ENCODE measurements at regions not wholly inside any gene's neighbourhood (a gene's known extent, or its start where the extent isn't known, plus 50 kb on each side); places are given as distances from the start of the nearest gene placed in this dataset.

GRCh38 chr1:104855550-104855949 is 1105.9 kb downstream of the AMY1C start:
- H3K4me1 Mint-ChIP-seq = no peaks in the 10 kb centered on the region
- ATAC-seq (replicated peaks; ENCODE audit: extremely low read depth, poor library complexity, severe bottlenecking) (no peak), DNase-seq (ENCODE audit: low spot score in 2 of 2) (no peak)
- no peaks in the 10 kb centered on the region for H3K36me3 Mint-ChIP-seq (ENCODE audit: insufficient read depth)
- no peak overlapping the region for H3K27ac Mint-ChIP-seq (ENCODE audit: low read depth)
- peaks cover 22% of the 10 kb centered on the region for H3K9me3 Mint-ChIP-seq
- no peak overlapping the region for H3K4me3 Mint-ChIP-seq
- H3K27me3 Mint-ChIP-seq = no peaks in the 10 kb centered on the region

DNA sequence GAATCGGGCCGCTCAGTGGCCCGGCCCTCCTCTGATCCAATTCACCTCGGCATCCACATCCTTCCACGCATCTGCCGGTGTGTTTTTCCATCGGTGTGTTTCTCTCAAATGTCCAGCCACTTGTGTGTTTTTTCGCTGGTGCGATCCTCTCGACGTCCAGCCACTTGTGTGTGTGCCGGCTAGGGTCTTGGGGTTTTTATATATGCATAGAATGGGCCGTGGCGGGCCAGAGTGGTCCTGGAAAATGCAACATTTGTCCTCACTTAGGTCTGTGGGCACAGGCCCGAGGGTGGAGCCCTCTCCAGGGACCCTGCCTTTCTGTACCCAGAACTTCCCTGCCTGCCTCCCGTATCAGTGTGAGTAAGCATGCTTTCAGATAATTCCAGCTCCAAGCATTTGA is 1106.4 kb downstream of the AMY1C start:
- no peaks in the 10 kb centered on the region for H3K4me1 Mint-ChIP-seq
- no peaks in the 10 kb centered on the region for H3K27me3 Mint-ChIP-seq
- no peak overlapping the region for H3K4me3 Mint-ChIP-seq
- ATAC-seq (replicated peaks; ENCODE audit: extremely low read depth, poor library complexity, severe bottlenecking) (no peak), DNase-seq (ENCODE audit: low spot score in 2 of 2) (no peak)
- no peak overlapping the region for H3K27ac Mint-ChIP-seq (ENCODE audit: low read depth)
- H3K36me3 Mint-ChIP-seq (ENCODE audit: insufficient read depth) = no peaks in the 10 kb centered on the region
- peaks cover 22% of the 10 kb centered on the region for H3K9me3 Mint-ChIP-seq

DNA sequence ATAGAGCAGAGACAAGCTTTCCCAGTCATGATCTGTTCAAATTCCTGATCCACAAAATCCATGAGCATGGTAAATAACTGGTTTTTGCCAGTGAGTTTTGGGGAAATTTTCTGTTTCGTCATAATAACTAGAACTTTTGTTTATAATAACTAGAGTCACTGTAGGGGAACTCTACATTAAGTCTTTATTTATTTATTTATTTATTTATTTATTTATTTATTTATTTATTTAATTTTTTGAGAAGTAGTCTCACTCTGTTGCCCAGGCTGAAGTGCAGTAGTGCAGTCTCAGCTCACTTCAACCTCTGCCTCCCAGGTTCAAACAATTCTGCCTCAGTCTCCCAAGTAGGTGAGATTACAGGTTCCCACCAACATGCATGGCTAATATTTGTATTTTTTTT is 1106.8 kb downstream of the AMY1C start:
- no peak for DNase-seq (ENCODE audit: low spot score in 2 of 2)
- Mint-ChIP-seq H3K36me3 (ENCODE audit: insufficient read depth) (no peaks in the 10 kb centered on the region), H3K9me3 (peaks cover 22% of the 10 kb centered on the region), H3K4me3 (no peak overlapping the region), H3K27ac (ENCODE audit: low read depth) (no peak overlapping the region), H3K4me1 (no peaks in the 10 kb centered on the region), H3K27me3 (no peaks in the 10 kb centered on the region)
- ATAC-seq (replicated peaks; ENCODE audit: extremely low read depth, poor library complexity, severe bottlenecking) = no peak

DNA sequence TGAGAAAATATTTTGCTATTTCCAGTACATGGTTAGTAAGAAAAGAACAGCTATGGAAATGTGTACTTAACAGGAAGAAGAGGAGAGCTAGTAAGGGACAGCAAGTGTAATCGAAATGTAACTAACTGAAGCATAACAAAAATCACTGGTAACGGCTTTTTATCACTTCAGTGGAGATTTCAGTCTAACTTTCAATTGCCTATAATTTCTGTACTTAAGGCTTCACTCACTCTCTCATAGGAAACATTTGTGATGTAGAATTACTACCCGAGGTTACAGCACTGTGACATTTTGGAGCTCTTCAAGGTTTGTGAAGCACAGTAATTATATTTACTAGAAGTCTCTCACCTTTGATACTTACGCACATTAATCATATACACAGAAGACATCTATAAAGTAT is 1119.1 kb downstream of the AMY1C start:
- Mint-ChIP-seq H3K27me3 (no peaks in the 10 kb centered on the region), H3K4me1 (no peaks in the 10 kb centered on the region), H3K36me3 (ENCODE audit: insufficient read depth) (no peaks in the 10 kb centered on the region), H3K9me3 (peaks cover 15% of the 10 kb centered on the region), H3K4me3 (no peak overlapping the region), H3K27ac (ENCODE audit: low read depth) (no peak overlapping the region)
- DNase-seq (ENCODE audit: low spot score in 2 of 2) = no peak
- ATAC-seq (replicated peaks; ENCODE audit: extremely low read depth, poor library complexity, severe bottlenecking) = no peak

- H3K4me1 Mint-ChIP-seq = no peaks in the 10 kb centered on the region
- no peaks in the 10 kb centered on the region for H3K27me3 Mint-ChIP-seq
- ATAC-seq (replicated peaks; ENCODE audit: extremely low read depth, poor library complexity, severe bottlenecking) (no peak), DNase-seq (ENCODE audit: low spot score in 2 of 2) (no peak)
- no peaks in the 10 kb centered on the region for H3K36me3 Mint-ChIP-seq (ENCODE audit: insufficient read depth)
- H3K27ac Mint-ChIP-seq (ENCODE audit: low read depth) = no peak overlapping the region
- H3K9me3 Mint-ChIP-seq = peaks cover 5% of the 10 kb centered on the region
- no peak overlapping the region for H3K4me3 Mint-ChIP-seq
Observed at GRCh38 chr1:104874044-104874443, 1124.3 kb downstream of the AMY1C start.

DNA sequence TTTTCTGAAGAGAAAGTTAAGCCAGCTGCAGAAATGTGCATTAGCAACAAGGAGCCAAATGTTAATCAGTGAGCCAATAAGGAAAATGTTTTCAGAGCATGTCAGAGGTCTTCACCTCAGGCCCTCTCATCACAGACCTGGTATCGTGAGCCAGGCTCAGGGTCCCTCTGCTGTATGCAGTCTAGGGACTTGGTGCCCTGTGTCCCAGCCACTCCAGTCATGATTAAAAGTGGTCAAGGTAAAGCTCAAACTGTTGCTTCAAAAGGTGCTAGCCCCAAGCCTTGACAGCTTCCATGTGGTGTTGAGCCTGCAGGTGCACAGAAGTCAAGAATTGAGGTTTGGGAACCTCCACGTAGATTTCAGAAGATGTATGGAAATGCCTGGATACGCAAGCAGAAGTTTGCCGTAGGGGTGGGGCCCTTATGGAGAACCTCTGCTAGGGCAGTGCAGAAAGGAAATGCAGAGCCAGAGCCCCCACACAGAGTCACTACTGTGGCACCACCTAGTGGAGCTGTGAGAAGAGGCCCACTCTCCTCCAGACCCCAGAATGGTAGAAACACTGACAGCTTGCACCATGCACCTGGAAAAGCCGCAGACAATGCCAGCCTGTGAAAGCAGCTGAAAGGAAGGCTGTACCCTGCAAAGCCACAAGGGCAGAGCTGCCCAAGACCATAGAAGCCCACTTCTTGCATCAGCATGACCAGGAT is 1128.7 kb downstream of the AMY1C start:
- H3K9me3 Mint-ChIP-seq = no peaks in the 10 kb centered on the region
- no peak overlapping the region for H3K27ac Mint-ChIP-seq (ENCODE audit: low read depth)
- ATAC-seq (replicated peaks; ENCODE audit: extremely low read depth, poor library complexity, severe bottlenecking) (no peak), DNase-seq (ENCODE audit: low spot score in 2 of 2) (no peak)
- no peaks in the 10 kb centered on the region for H3K36me3 Mint-ChIP-seq (ENCODE audit: insufficient read depth)
- no peaks in the 10 kb centered on the region for H3K4me1 Mint-ChIP-seq
- H3K4me3 Mint-ChIP-seq = no peak overlapping the region
- H3K27me3 Mint-ChIP-seq = no peaks in the 10 kb centered on the region

DNA sequence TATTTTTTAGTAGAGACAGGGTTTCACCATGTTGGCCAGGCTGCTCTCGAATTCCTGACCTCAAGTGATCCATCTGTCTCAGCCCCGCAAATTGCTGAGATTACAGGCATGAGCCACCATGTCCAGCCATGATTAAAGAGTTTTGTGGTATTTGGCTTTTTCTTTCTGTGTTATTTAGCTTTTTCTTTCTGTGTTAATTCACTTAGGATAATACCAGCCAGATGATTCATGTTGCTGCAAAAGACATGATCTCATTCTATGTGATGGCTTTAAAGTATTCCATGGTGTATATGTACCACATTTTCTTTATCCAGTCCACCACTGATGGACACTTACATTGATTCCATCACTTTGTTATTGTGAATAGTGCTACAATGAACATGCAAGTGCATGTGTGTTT is 1135.2 kb downstream of the AMY1C start:
- H3K4me3 Mint-ChIP-seq = no peak overlapping the region
- ATAC-seq (replicated peaks; ENCODE audit: extremely low read depth, poor library complexity, severe bottlenecking) = no peak
- no peaks in the 10 kb centered on the region for H3K27me3 Mint-ChIP-seq
- H3K4me1 Mint-ChIP-seq = no peaks in the 10 kb centered on the region
- peaks cover 7% of the 10 kb centered on the region for H3K9me3 Mint-ChIP-seq
- no peaks in the 10 kb centered on the region for H3K36me3 Mint-ChIP-seq (ENCODE audit: insufficient read depth)
- H3K27ac Mint-ChIP-seq (ENCODE audit: low read depth) = no peak overlapping the region
- DNase-seq (ENCODE audit: low spot score in 2 of 2) = no peak

GRCh38 chr1:104905322-104905721 is 1155.6 kb downstream of the AMY1C start:
- no peak overlapping the region for H3K27ac Mint-ChIP-seq (ENCODE audit: low read depth)
- no peak overlapping the region for H3K4me3 Mint-ChIP-seq
- no peaks in the 10 kb centered on the region for H3K27me3 Mint-ChIP-seq
- no peak for DNase-seq (ENCODE audit: low spot score in 2 of 2)
- no peaks in the 10 kb centered on the region for H3K36me3 Mint-ChIP-seq (ENCODE audit: insufficient read depth)
- no peaks in the 10 kb centered on the region for H3K4me1 Mint-ChIP-seq
- peaks cover 22% of the 10 kb centered on the region for H3K9me3 Mint-ChIP-seq
- no peak for ATAC-seq (replicated peaks; ENCODE audit: extremely low read depth, poor library complexity, severe bottlenecking)

- Mint-ChIP-seq H3K9me3 (peaks cover 25% of the 10 kb centered on the region), H3K27ac (ENCODE audit: low read depth) (no peak overlapping the region), H3K27me3 (no peaks in the 10 kb centered on the region), H3K36me3 (ENCODE audit: insufficient read depth) (no peaks in the 10 kb centered on the region), H3K4me3 (no peak overlapping the region), H3K4me1 (no peaks in the 10 kb centered on the region)
- no peak for DNase-seq (ENCODE audit: low spot score in 2 of 2)
- no peak for ATAC-seq (replicated peaks; ENCODE audit: extremely low read depth, poor library complexity, severe bottlenecking)
Observed at GRCh38 chr1:104906141-104906540, 1156.4 kb downstream of the AMY1C start.

DNA sequence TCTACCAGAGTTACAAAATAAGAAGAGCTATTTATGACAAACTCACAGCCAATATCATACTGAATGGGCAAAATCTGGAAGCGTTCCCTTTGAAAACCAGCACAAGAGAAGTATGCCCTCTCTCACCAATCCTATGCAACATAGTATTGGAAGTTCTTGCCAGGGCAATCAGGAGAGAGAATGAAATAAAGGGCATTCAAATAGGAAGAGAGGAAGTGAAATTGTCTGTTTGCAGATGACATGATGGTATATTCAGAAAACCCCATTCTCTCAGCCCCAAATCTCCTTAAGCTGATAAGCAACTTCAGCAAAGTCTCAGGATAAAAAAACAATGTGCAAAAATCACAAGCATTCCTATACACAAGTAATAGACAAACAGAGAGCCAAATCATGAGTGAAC is 1169.5 kb downstream of the AMY1C start:
- H3K4me1 Mint-ChIP-seq = no peaks in the 10 kb centered on the region
- peaks cover 4% of the 10 kb centered on the region for H3K36me3 Mint-ChIP-seq (ENCODE audit: insufficient read depth)
- no peaks in the 10 kb centered on the region for H3K27me3 Mint-ChIP-seq
- DNase-seq (ENCODE audit: low spot score in 2 of 2) (no peak), ATAC-seq (replicated peaks; ENCODE audit: extremely low read depth, poor library complexity, severe bottlenecking) (no peak)
- H3K9me3 Mint-ChIP-seq = peaks cover 34% of the 10 kb centered on the region
- no peak overlapping the region for H3K4me3 Mint-ChIP-seq
- no peak overlapping the region for H3K27ac Mint-ChIP-seq (ENCODE audit: low read depth)

DNA sequence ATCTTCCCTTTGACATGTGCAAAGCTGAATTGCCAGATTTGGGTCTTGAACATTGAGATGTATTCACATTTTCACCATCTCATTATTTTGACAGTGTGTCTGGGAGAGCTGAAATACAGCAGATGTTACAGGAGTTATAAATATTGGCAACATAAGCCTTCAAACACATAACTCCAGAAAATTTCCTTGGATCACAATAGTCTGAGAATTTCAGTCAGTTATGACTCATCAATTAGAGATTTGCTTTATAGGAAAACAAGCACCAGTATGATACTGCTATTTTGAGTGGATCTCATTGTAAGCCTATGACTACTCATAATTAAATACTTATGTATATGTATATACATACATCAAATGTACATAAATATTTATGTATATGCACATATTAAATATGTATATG is 1171.8 kb downstream of the AMY1C start:
- Mint-ChIP-seq H3K4me3 (no peak overlapping the region), H3K9me3 (peaks cover 28% of the 10 kb centered on the region), H3K4me1 (no peaks in the 10 kb centered on the region), H3K27me3 (no peaks in the 10 kb centered on the region), H3K36me3 (ENCODE audit: insufficient read depth) (peaks cover 4% of the 10 kb centered on the region), H3K27ac (ENCODE audit: low read depth) (no peak overlapping the region)
- DNase-seq (ENCODE audit: low spot score in 2 of 2) = no peak
- no peak for ATAC-seq (replicated peaks; ENCODE audit: extremely low read depth, poor library complexity, severe bottlenecking)

GRCh38 chr1:104923075-104923474 is 1173.4 kb downstream of the AMY1C start:
- DNase-seq (ENCODE audit: low spot score in 2 of 2) = no peak

DNA sequence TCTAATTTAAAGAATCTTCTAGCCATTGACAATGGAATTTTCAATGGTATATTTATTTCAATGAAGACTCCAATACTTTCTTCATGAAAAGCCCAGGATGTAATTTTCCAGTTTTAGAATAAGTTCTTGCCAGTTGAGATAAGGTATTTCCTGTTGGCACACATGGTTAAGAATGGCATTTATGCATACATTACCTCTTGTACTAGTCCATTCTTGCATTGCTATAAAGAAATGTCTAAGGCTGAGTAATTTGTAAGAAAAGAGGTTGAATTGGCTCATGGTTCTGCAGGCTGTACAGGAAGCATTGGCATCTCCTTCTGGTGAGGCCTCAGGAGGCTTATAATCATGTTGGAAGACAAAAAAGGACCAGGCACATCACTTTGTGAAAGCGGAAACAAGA is 1179.6 kb downstream of the AMY1C start:
- Mint-ChIP-seq H3K9me3 (peaks cover 12% of the 10 kb centered on the region), H3K4me3 (no peak overlapping the region), H3K36me3 (ENCODE audit: insufficient read depth) (no peaks in the 10 kb centered on the region), H3K27me3 (no peaks in the 10 kb centered on the region), H3K27ac (ENCODE audit: low read depth) (no peak overlapping the region), H3K4me1 (no peaks in the 10 kb centered on the region)
- no peak for ATAC-seq (replicated peaks; ENCODE audit: extremely low read depth, poor library complexity, severe bottlenecking)
- no peak for DNase-seq (ENCODE audit: low spot score in 2 of 2)

More at GRCh38 chr1:104923075-104923474, 1173.4 kb downstream of the AMY1C start:
- Mint-ChIP-seq H3K36me3 (ENCODE audit: insufficient read depth) (peaks cover 2% of the 10 kb centered on the region), H3K4me1 (no peaks in the 10 kb centered on the region), H3K27me3 (no peaks in the 10 kb centered on the region), H3K4me3 (no peak overlapping the region), H3K27ac (ENCODE audit: low read depth) (no peak overlapping the region), H3K9me3 (peaks cover 28% of the 10 kb centered on the region)
- no peak for ATAC-seq (replicated peaks; ENCODE audit: extremely low read depth, poor library complexity, severe bottlenecking)

Measured in central memory CD8-positive, alpha-beta T cell (primary cell).